CD4-positive, alpha-beta T cell treated with Interleukin-2 at 100 ng/mL for 4 hours (primary cell): ENCODE measurements at regions not wholly inside any gene's neighbourhood (a gene's known extent, or its start where the extent isn't known, plus 50 kb on each side); places are given as distances from the start of the nearest gene placed in this dataset.

ENCODE experiments used
- DNase-seq: peaks from one replicate; pipeline ENCODE4 v3.0.0-alpha.2; 2020; ENCODE audit warnings: low spot score

DNA sequence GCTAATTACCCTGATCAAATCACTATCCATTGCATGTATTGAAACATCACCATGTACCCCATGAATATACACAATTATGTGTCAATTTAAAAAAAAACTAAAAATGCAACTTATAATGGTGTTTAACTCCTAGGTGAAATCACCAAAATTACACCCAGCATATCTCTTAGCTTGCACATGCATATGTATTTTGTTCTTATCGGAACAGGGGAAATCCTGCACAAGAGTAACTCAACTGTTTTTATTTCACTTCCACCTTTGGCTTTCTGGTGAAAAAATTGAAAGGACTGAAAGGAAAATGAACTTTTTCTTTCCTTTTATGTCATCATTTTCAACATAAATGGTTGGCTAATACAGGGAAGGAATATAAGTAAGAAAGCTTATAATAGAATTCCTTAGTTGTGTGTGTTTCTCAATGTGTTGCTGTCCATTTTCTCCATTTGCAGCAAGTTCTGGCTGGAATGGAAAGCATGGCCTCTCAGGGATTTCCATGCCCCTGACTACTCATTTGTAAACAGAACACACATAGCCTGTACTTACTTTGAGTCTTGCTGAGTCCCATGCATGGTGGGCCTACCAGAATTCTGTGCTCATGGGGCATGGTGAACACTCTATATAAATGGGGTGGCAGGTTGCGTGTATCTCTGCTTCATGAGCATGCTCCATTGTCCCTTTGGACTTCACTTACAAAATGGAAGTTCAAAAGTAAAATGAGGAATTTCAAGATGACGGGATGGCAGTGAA is 462.0 kb downstream of the HS3ST3B1 start:
- no peak for DNase-seq

GRCh38 chr17:14760719-14761411 is 460.0 kb downstream of the HS3ST3B1 start:
- no peak for DNase-seq

DNA sequence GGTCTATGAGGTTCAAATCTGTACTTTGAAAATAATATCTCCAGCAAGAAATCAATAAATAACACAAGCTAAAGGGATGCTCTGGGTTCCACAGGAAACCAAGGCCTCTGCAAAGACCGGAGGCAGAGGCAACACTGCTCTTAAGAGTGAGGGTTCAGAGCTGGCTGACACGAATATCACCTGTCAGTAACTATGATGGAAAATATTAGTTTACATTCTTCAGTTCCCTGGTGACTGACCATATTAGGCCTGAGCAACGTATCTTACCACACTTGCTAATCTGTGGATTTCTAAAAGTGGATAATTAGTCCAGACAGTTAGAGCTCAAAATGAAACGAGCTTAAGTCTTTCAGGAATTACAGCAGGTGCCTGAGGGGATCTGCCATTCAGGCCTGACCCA is 459.3 kb downstream of the HS3ST3B1 start:
- DNase-seq, result no peak

DNA sequence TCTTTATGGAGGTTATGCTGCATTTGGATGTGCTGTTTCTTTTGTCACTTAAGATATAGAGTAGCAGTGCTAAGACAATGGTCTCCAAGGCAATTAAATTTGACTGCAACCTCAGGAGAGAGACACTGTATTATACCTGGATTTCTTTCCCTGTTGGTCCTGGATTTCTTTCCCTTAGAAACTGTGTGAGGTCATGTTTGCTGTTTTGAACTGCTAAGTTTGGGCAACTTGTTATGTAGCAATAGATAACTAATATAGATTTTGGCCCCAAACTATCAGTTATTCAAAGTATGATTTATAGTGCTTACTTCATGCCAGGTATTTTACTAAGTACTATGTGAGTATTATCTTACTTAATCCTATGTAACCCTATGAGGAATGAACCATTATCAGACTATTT is 458.4 kb downstream of the HS3ST3B1 start:
- DNase-seq, result no peak

DNA sequence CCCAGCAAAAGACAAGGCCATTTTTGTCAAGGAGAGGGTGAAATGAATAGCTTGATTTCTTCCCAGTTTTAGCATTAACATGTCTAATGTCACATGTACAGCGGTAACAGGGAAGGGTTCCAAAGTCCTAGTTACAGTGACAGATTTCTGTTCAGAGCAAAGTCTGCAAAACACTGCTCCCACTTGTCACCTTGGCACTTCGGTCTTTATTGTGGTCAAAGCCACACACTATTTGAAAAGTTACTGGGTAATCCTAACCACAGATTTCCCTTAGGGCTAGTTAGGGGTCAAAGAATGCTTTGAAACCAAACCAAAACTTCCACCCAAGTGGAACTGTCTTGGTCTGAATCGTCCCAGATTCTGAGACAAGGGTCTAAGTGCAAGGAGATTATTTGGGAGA is 455.6 kb downstream of the HS3ST3B1 start:
- no peak for DNase-seq

- DNase-seq, result no peak
Observed at GRCh38 chr17:14755002-14755401, 454.1 kb downstream of the HS3ST3B1 start.

GRCh38 chr17:14753383-14753782 is 452.5 kb downstream of the HS3ST3B1 start:
- DNase-seq, result no peak

DNA sequence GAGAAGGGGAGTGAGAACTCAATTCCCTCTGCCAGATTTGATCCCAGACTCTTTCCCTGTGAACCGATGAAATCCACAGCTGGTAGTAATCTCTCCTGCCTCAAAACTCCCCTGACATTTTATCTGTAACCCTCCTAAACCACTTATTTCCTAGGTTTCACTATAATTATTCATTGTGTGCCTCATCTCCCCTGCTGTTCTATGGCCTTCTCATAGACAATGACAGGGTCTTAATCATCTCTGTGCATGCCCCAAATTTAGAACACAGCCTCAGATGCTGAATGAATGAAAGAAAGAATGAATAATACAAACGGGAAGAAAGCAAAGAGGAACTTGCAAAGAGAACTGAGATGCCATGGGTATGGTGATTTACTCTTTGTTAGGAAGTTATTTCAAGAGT is 451.1 kb downstream of the HS3ST3B1 start:
- no peak for DNase-seq

GRCh38 chr17:14750866-14751265 is 450.0 kb downstream of the HS3ST3B1 start:
- DNase-seq, result no peak

- no peak for DNase-seq
Observed at GRCh38 chr17:14749269-14749668, 448.4 kb downstream of the HS3ST3B1 start.

DNA sequence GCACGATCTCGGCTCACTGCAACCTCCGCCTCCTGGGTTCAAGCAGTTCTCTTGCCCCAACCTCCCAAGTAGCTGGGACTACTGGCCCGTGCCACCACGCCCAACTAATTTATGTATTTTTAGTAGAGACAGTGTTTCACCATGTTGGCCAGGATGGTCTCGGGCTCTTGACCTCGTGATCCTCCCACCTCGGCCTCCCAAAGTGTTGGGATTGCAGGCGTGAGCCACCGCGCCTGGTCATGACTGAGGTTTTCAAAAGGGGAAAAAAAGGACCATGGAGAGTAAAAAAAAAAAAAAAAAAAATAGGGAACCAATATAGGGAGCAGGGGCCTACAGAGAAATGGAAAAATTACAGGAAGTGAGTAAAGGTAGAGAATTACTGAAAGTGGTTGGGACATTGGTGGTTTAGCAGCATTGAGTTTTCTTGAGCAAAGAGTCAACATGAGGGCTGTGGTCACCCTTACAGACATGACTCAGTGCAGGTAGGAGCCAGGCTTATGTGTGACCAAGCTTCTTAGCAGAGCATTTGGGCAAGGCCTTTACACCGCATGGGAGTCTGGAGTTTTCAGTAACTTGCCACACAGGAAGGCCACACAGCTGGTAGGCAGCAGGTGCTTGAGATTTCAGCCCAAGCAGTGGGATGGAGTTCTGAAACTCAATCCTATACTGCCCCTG is 447.3 kb downstream of the HS3ST3B1 start:
- DNase-seq, result no peak

DNA sequence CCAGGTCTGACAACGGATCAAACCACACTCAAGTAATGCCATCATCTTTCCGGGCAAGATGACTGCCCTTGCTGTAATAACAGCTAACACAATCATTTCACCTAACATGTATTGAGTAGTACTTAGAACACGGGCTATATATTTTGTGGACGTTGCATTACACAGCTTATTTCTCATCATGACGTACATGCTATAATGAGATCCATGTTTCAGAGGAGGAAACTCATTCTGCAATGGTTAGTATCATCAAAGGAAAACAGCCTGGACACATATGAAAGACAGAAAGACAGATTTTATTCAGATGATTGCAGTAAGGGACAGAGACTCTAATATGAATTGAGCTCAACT is 446.7 kb downstream of the HS3ST3B1 start:
- no peak for DNase-seq

DNA sequence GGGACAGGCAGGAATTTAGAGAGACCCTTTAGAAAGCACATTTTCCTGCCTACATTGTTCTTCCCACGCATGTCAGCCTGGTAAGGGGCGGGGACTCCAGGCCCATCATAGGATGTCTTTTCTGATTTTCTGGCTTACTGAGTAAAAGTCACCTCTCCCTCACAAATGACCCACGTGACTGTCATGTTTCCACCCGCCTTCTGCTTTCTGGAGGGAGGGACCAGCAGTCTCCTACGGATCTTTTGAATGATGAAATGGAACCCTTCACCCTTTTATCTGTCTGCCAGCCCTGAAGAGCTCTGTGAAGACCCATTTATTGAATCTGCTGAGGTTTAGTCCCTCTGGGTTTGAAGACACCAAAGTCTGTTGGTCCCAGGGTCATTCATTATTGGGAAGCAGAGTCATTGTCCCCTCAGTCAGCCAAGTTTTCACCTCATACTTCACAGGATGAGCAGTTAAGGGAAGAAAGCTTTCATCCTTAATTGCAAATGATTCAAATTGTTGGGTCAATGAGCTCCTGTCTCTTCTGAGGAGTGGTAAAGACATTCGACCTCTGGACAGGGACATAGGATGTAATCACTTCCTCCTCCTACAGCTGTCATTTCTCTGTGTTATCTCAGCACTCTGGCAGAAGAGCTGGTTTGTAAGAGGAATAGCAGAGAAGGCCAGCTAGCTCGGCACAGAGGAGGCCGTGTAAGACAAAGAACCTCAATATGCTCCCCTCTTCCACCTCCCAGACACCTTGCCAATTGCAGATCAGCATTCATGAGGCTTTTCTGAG is 446.1 kb downstream of the HS3ST3B1 start:
- no peak for DNase-seq

GRCh38 chr17:14745541-14745940 is 444.7 kb downstream of the HS3ST3B1 start:
- no peak for DNase-seq

- DNase-seq, result no peak
Observed at GRCh38 chr17:14744761-14745473, 444.0 kb downstream of the HS3ST3B1 start.

DNA sequence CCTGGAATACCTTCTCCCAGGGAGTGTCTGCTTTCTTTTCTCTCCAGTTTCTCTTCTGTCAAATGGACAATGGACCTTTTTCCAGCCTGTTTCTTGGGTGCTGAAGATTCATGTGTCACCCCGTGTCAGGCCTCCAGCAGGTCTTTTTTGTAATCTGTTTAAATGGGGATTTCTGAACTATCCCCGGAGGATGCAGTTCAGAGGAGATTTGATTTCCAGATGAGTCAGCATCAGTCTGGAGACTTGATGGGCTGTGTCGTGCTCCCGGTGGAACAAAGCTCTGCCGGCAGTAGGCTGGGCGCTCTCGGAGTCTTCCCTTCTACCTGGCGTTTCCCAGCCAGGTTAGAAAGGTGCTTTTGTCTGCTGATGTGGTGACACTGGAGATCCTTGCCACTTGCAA is 440.6 kb downstream of the HS3ST3B1 start:
- no peak for DNase-seq

DNA sequence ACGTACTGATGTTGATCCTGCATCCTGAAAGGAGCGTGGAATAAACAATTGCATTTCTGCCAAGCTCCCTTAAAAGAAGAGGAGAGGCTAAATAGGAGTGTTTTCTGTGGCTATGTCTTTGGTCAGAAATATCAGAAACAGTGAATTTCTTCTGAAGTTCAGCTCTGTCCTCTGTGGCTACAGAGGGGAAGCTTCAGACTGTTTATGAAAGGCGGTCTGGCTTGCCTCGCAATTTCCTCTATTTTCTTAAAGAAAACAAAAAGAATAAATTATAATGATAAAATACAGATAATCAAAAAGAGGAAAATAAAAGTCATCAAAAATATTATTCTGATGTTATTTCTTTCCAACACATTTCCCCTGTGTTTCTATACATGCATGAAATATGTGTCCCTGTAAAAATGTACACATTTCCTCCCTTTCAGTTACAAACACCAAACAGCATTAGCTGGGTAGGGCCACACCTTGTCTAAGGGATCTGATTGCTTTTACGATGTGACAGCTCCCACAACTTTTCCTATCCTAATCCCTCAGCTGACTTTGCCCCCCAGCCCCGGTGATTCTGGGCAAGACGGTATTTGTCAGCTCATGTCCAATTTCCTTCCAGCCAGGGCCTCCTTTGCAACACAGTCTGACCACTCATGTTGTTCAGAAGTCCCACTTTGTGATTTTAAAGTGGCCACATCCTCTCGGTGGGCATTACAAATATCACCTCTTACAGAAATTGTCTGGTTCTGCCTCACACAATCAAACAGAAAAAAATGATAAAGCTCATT is 439.0 kb downstream of the HS3ST3B1 start:
- no peak for DNase-seq

- no peak for DNase-seq
Observed at GRCh38 chr17:14738652-14738988, 437.7 kb downstream of the HS3ST3B1 start.

- DNase-seq, result no peak
Observed at GRCh38 chr17:14737984-14738651, 437.2 kb downstream of the HS3ST3B1 start.

- no peak for DNase-seq
Observed at GRCh38 chr17:14736631-14737030, 435.8 kb downstream of the HS3ST3B1 start.

GRCh38 chr17:14733376-14733775 is 432.5 kb downstream of the HS3ST3B1 start:
- DNase-seq, result no peak
